Activated CD4-positive, alpha-beta T cell treated with anti-CD3 and anti-CD28 coated beads for 4 hours (primary cell): ENCODE measurements at regions not wholly inside any gene's neighbourhood (a gene's known extent, or its start where the extent isn't known, plus 50 kb on each side); places are given as distances from the start of the nearest gene placed in this dataset.
"Not testable (repeated sequence)": the region's sequence is repeated elsewhere in the genome, so short reads cannot be mapped to it uniquely, and the experiment has no call there.

ENCODE experiments used
- DNase-seq, 2 donors: peaks; one replicate each; pipeline ENCODE4 v3.0.0-alpha.2; 2020

DNA sequence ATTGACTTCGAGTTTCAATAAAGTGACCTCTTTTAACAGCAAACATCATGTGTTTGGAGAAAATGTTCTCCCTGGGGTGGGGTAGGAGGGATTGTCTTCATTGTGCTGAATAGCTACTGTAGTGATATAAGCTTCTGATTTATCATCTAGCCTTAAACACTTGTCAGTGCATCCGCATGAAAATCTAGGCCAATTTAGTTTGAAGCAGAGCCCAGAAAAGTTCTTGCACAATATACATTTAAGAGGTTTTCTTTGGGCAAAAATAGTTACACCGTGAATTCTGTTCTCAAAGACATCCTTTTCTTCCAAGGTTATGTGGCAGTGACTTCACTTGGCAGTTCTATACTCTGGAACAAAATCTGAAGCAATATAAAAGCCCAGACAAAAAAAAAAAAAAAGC, 136.0 kb upstream of the IFNG-AS1 start:
- no peak for DNase-seq

DNA sequence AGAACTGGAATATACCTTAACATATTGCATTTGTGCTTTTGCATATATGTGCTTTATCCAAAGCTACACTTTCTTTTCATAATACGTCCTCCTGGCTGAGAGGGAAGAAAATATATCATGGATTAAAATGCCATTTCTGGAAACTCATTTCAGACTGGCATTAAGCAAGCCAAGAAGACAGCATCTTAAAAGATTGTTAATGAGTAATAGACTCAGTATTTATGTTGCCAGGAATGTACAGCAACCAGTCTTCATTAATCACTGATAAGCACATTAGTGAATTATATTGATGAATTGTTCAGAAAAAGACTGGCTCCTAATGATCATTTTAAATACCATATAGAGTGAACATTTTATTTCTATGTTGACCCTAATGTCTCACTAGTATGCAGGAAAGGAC, 134.9 kb upstream of the IFNG-AS1 start:
- DNase-seq, result no peak

DNA sequence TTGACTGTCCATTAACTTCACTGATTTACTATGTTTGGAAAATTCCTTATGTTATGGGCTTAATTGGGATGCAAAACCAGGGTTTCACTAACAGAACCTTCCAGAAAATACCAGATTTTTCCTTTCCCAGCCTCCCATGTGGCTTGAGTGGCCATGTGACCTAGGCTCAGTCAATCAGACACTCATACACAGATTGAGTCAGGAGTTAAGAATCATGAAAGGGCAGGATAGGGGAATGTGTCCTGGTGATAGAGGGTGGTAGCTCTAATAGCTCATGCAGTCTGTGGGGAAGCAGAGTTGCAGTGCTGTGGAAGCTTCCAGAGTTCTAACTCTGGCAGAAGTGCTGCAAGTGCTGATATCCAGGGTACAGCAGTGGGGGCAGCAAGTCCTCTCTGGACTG, 134.1 kb upstream of the IFNG-AS1 start:
- no peak for DNase-seq

- no peak for DNase-seq
Observed at GRCh38 chr12:67871231-67871630, 118.0 kb upstream of the IFNG-AS1 start.

- DNase-seq, result no peak
Observed at GRCh38 chr12:67873355-67873754, 115.9 kb upstream of the IFNG-AS1 start.

- DNase-seq, result no peak
Observed at GRCh38 chr12:67876305-67876915, 112.8 kb upstream of the IFNG-AS1 start.

- DNase-seq, result no peak
Observed at GRCh38 chr12:67877727-67878126, 111.5 kb upstream of the IFNG-AS1 start.

GRCh38 chr12:67879937-67880336, 109.3 kb upstream of the IFNG-AS1 start:
- no peak for DNase-seq

GRCh38 chr12:67881565-67881964, 107.7 kb upstream of the IFNG-AS1 start:
- no peak for DNase-seq

DNA sequence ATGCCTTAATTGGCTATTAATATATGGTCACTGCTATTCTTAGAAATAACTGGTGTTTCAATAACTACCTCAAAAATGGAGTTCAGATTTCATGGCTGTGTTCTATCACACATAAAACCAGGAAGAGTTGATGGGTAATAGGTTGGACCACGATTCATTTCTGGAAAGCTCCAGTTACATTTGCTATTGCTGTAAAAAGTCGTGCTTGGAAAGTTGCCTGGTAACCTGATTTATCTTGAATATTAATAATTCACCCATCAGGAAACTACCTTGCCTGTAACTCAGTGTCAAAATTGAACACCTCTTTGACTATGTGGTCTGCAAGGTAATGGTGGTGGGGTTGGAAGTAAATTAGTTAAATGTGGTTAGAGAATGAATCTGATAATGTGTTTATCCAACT, 104.7 kb upstream of the IFNG-AS1 start:
- DNase-seq, result no peak

- DNase-seq, result no peak
Observed at GRCh38 chr12:67885375-67886169, 103.7 kb upstream of the IFNG-AS1 start.

DNA sequence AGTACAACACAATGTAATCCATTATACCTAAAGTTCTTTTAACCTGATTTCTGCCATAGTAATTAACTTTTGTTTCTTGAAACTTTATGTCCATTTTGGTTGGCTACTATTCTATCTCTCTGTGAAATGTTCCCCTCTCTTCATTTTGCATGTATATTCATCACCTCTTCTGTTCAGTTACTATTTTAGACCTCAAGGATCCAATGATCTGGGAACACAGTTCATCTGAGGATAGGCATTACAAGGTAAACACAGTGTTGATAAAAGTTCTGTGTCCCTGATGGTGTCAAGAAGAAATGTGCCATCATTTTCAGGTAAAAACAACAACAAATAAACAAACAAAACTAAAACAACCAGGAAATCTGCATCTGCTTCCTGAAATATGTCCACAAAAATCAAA, 102.2 kb upstream of the IFNG-AS1 start:
- no peak for DNase-seq

GRCh38 chr12:67889931-67890330, 99.3 kb upstream of the IFNG-AS1 start:
- no peak for DNase-seq

DNA sequence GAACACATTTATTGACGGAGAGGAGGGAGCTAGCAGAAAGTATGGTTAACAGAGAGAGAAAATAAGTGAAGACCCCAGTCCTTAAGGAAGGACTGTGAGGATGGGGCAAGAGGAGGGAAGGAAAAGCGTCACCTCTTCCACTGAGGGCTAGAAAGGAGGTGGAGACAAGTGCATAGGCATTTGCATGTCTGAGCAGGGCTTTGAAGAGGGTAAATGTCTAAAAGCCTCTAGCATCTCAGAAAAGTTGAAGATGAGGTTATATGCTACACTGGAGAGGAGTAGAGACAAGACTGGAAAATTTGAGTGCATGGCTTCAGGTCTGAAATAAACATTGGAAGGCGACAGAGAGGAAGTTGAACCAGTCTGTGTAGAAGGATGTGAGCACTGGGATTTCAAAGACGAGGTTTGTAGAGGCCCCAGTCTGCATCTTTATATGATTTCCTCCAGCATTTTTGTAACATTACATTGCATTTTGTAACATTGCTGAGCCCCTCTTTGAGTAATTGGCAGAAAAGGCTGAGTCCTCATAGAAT, 98.5 kb upstream of the IFNG-AS1 start:
- no peak for DNase-seq

DNA sequence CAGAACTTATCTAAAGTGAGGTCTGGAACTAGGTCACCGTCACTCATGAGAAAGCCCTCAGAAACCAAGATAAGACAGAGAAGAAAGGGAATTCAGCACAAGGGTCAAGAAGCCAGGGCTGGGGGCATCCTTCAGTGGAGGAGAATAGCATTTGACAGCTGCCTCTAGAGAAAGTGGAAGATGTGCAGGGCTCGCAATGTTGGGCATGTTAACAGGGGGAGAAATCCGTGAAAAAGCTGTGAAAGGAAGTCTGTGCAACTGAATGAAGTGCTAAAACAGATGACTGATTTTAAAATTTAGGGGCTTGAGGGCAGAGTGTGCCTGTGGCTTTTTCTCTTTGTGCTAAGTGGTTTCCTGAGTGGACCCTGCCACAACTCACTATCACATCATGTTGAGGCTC, 97.7 kb upstream of the IFNG-AS1 start:
- DNase-seq, result no peak

DNA sequence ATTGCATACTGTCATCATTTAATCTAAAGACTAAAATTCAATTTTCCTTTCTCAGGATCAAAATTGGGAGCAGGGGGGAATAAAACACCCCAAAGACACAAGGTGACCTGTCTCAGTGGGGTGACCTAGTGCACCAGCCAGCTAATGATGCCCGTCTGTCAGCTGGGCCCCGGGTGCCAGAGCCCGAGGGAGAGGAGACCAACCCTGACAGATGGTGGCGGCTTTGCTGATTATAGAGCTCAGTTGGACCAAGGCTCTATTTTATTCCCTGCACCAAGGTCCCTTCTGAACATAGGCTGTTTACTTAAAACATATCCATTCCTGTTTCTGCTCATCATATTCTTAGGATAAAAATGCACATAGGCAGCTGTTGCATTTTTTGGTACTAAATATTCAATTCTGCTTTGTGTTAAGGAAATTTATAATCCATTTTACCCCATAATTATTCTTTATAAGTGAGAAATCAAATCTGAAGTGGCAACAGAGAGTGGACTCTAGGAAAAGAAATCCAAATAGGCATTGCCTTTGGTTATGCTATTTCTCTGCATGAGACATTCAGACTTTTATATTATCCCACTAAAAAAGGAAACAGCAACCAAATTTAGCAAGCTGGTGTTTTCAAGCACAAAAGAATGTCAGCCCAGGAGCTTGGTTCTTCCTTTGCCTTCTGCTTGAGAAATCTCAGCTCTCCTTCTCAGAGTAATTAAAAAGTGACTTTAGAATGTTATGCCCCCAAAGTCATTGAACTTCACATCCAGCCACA, 96.8 kb upstream of the IFNG-AS1 start:
- DNase-seq, result no peak

DNA sequence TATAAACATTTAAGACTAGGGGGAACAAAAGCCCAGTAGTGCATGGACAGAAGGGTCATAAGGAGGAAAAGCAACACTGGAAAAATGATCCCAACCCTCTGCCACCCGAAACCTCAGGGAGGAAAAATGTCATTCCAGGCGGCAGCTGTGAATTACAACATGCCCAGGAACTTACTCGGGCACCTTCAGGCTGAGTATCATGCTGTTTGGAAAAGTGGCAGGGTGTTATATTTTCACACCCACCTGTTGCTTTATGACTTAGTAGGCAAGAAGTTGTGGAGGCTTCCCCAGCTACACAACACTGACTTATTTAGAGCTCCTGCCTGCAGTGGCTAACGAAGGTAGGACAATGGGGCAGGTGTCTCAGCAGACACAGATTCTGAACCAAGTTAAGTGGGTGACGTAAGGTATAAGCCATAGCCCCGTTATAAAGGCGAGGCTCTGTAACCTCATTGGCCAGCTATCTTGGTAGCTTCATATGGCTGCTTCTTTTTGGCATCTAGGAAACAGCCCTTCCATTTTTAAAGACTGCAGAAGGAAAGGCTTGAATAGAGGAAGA, 96.1 kb upstream of the IFNG-AS1 start:
- DNase-seq, result no peak

DNA sequence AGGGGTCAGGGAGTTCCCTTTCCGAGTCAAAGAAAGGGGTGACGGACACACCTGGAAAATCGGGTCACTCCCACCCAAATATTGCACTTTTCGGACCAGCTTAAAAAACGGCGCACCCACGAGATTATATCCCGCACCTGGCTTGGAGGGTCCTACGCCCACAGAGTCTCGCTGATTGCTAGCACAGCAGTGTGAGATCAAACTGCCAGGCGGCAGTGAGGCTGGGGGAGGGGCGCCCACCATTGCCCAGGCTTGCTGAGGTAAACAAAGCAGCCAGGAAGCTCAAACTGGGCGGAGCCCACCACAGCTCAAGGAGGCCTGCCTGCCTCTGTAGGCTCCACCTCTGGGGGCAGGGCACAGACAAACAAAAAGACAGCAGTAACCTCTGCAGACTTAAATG, 88.8 kb upstream of the IFNG-AS1 start:
- DNase-seq, result not testable (repeated sequence)

DNA sequence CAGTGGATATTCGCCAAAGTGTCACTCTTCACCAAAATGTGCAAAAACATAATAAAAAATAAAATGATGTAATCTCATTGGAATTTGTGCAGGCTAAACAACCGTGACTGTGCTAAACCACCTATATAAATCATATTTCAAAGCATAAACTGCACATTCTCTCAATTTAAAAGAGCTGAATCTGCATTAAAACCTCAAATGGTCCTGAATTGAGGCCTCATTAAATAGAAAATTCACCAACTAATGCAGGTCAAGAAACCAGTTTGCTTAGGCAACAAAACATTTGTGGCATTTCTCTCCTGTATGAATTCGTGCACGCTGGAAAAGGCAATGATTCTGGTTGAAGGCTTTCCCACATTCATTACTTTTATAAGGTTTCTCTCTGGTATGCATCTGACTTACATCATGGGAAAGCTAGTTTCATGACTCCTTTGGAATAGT, 80.1 kb upstream of the IFNG-AS1 start:
- DNase-seq, result no peak

DNA sequence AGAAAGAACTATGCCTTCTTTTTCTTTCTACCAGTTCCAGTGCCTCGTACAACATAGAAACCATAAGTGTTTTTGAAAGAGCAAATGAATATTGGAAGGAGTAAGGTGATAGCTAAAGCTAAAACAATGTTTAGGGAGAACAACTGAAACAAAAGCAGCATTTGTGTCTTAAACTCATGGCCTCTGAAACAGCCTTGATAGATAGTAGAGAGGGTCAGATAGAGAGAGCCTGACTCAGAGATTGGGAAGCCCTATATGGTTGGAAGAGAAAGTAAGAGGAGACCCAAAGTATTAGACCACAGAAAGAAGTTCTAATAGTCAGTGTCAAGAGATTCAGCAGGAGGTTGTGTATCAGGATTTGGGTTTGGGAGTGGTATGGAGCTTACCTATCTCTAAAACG, 79.6 kb upstream of the IFNG-AS1 start:
- no peak for DNase-seq

- DNase-seq, result no peak
Observed at GRCh38 chr12:67910360-67911274, 78.6 kb upstream of the IFNG-AS1 start.

DNA sequence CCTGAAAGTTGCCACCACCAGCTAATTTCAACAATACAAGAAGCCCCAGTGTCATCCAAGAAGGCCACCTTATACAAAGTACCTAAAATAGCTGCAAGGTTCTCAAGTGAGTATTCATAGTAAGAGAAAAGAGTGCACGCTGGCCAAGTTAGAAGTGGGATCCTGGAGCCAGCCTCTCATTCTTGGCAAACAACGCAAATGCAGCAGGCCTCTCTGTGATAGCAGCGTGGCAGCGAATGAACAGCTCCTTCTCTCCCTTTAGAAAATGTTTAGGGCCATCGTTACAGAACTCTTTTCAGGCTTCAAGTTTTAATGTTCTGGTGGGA, 78.0 kb upstream of the IFNG-AS1 start:
- no peak for DNase-seq
